HepG2 (cell line): ENCODE measurements at regions not wholly inside any gene's neighbourhood (a gene's known extent, or its start where the extent isn't known, plus 50 kb on each side); places are given as distances from the start of the nearest gene placed in this dataset.

Source experiments
- ATAC-seq: fragments of 200-7000 bp; cut with Tn5 transposase; 3 replicates; pipeline ENCODE4 v1.9.1; 2020; ENCODE audit warnings: mild to moderate bottlenecking, moderate library complexity
- BruUV-seq: library from RNA; stranded (reverse); fragments of 400-500 nt; replicated peaks from 2 replicates; lab custom pipeline; 2021; lab: Mats Ljungman, UMichigan
- CTCF ChIA-PET: fragments of 300-600 bp; formaldehyde crosslinking; extraction: SDS; loops from one replicate; lab custom pipeline; 2021; ENCODE audit warnings: low total read pairs, inconsistent platforms, low intra/inter-chr PET ratio; lab: Yijun Ruan, JAX
- POLR2A ChIA-PET: fragments of 350-600 bp; sonication (Branson Sonifier 250); formaldehyde crosslinking; loops from one replicate; lab custom pipeline; 2020; ENCODE audit warnings: antibody characterized with exemption, inconsistent platforms; lab: Yijun Ruan, JAX
- DNase-seq: peaks from one replicate; pipeline ENCODE4 v3.0.0-alpha.2; 2015; ENCODE audit warnings: low spot score
- FAIRE-seq: peaks from 3 replicates; lab custom pipeline; 2011; peaks lifted over from hg19 to GRCh38; lab: Jason Lieb, UNC
- H2AFZ ChIP-seq: one replicate; pipeline ENCODE4 v1.6.1; 2011; ENCODE audit warnings: low read length, inconsistent platforms
- H3K27ac ChIP-seq: fragments of 300-600 bp; 3 replicates; pipeline ENCODE4 v1.8.0; 2011; ENCODE audit warnings: mixed run types, mild to moderate bottlenecking, mixed read lengths, low read length, inconsistent platforms; ENCODE audit not compliant: insufficient read depth; ENCODE audit errors: extremely low read length
- H3K27me3 ChIP-seq, 2 experiments: fragments of 200-600 bp in 1 of 2; 2 replicates in 1 of 2; 3 replicates in 1 of 2; pipeline versions ENCODE4 v1.6.0 to v1.8.0; 2011; ENCODE audit warnings: low read length in 2 of 2, mild to moderate bottlenecking in 2 of 2, moderate library complexity in 2 of 2, inconsistent platforms in 1 of 2; ENCODE audit not compliant: insufficient read depth in 2 of 2, control insufficient read depth in 1 of 2
- H3K36me3 ChIP-seq, 2 experiments: fragments of 200-600 bp in 1 of 2; replicated peaks in 1 of 2; 2 replicates in 1 of 2; 3 replicates in 1 of 2; pipeline versions ENCODE4 v1.5.1 to v1.8.0; 2011; ENCODE audit warnings: low read length in 2 of 2, inconsistent platforms in 1 of 2; ENCODE audit not compliant: insufficient read depth in 2 of 2, control insufficient read depth in 1 of 2
- H3K4me1 ChIP-seq: 2 replicates; pipeline ENCODE4 v1.5.1; 2012; ENCODE audit warnings: low read length, inconsistent platforms; ENCODE audit not compliant: insufficient read depth
- H3K4me2 ChIP-seq: 2 replicates; pipeline ENCODE4 v1.6.0; 2011; ENCODE audit warnings: low read depth, low read length, inconsistent platforms
- H3K4me3 ChIP-seq, 3 experiments: fragments of 200-600 bp in 1 of 3; sonication (generic), shearing (Covaris generic) in 1 of 3; replicated peaks in 1 of 3; 2 replicates each; pipeline ENCODE4 v1.5.1; 2011 to 2016; ENCODE audit warnings: low read length in 3 of 3, inconsistent platforms in 2 of 3, low read depth in 2 of 3, mild to moderate bottlenecking in 2 of 3, control low read depth in 1 of 3, mixed read lengths in 1 of 3; ENCODE audit not compliant: insufficient read depth in 1 of 3
- H3K79me2 ChIP-seq: one replicate; pipeline ENCODE4 v1.6.1; 2011; ENCODE audit warnings: low read length, inconsistent platforms; ENCODE audit not compliant: insufficient read depth
- H3K9ac ChIP-seq: 2 replicates; pipeline ENCODE4 v1.6.0; 2011; ENCODE audit warnings: mild to moderate bottlenecking, low read depth, low read length, inconsistent platforms; ENCODE audit not compliant: insufficient read depth
- H3K9me3 ChIP-seq: 2 replicates; pipeline ENCODE4 v1.5.1; 2012; ENCODE audit warnings: mild to moderate bottlenecking, low read length
- H4K20me1 ChIP-seq: 2 replicates; pipeline ENCODE4 v1.6.0; 2011; ENCODE audit warnings: inconsistent platforms, mild to moderate bottlenecking, low read length, moderate library complexity; ENCODE audit not compliant: insufficient read depth
- AKAP8 ChIP-seq: sonication (generic); formaldehyde crosslinking; IDR thresholded peaks from 2 replicates; pipeline ENCODE4 v1.5.1; 2020; ENCODE audit warnings: mild to moderate bottlenecking, missing genetic modification reagents
- ARID4A ChIP-seq: sonication (generic); formaldehyde crosslinking; IDR thresholded peaks from 2 replicates; pipeline ENCODE4 v1.5.0; 2020; ENCODE audit warnings: mild to moderate bottlenecking, missing genetic modification reagents, borderline replicate concordance
- CEBPG ChIP-seq: IDR thresholded peaks from 2 replicates; pipeline ENCODE4 v1.6.1; 2016
- CHD4 ChIP-seq: fragments of 200-600 bp; sonication (generic); IDR thresholded peaks from 2 replicates; pipeline ENCODE4 v1.7.0; 2017; ENCODE audit warnings: mild to moderate bottlenecking, low read length, borderline replicate concordance
- MTA3 ChIP-seq: sonication (generic); formaldehyde crosslinking; IDR thresholded peaks from 2 replicates; pipeline ENCODE4 v1.4.0; 2020; ENCODE audit warnings: missing genetic modification reagents
- NCOR1 ChIP-seq: fragments of 200-600 bp; sonication (generic); IDR thresholded peaks from 2 replicates; pipeline ENCODE4 v1.7.0; 2017; ENCODE audit warnings: antibody characterized with exemption, low read length, borderline replicate concordance
- NONO ChIP-seq, 2 experiments: fragments of 450-650 bp in 1 of 2; sonication (generic) in 1 of 2; formaldehyde crosslinking in 1 of 2; IDR thresholded peaks in 1 of 2; conservative IDR thresholded peaks in 1 of 2; 2 replicates each; pipeline versions ENCODE4 v1.6.1 to v1.8.0; 2017 to 2022; ENCODE audit warnings: mild to moderate bottlenecking in 1 of 2, missing genetic modification reagents in 1 of 2, moderate library complexity in 1 of 2
- NRL ChIP-seq: sonication (generic); formaldehyde crosslinking; IDR thresholded peaks from 2 replicates; pipeline ENCODE4 v1.5.0; 2020; ENCODE audit warnings: missing genetic modification reagents, mild to moderate bottlenecking, moderate library complexity, borderline replicate concordance
- RORA ChIP-seq: sonication (generic); formaldehyde crosslinking; IDR thresholded peaks from 2 replicates; pipeline ENCODE4 v1.5.0; 2020; ENCODE audit warnings: mild to moderate bottlenecking, missing genetic modification reagents, moderate library complexity
- SMAD1 ChIP-seq: sonication (generic); formaldehyde crosslinking; IDR thresholded peaks from 2 replicates; pipeline ENCODE4 v1.4.0; 2020; ENCODE audit warnings: missing genetic modification reagents, low read depth, mild to moderate bottlenecking, borderline replicate concordance
- SP4 ChIP-seq: sonication (generic); formaldehyde crosslinking; IDR thresholded peaks from 2 replicates; pipeline ENCODE4 v1.8.1; 2023; ENCODE audit warnings: mild to moderate bottlenecking, missing genetic modification reagents
- USF2 ChIP-seq, 2 experiments: sonication (generic) in 1 of 2; formaldehyde crosslinking in 1 of 2; IDR thresholded peaks; 2 replicates each; pipeline versions ENCODE4 v1.5.1 to v1.6.1; 2011 to 2020; ENCODE audit warnings: borderline replicate concordance in 1 of 2, low read depth in 1 of 2, low read length in 1 of 2, mild to moderate bottlenecking in 1 of 2, missing genetic modification reagents in 1 of 2, moderate library complexity in 1 of 2
- ZFP41 ChIP-seq: sonication (generic); formaldehyde crosslinking; IDR thresholded peaks from 2 replicates; pipeline ENCODE4 v1.4.0; 2020; ENCODE audit warnings: mild to moderate bottlenecking, missing genetic modification reagents, borderline replicate concordance
- ZNF205 ChIP-seq: IDR thresholded peaks from 2 replicates; pipeline ENCODE4 v1.6.1; 2018; ENCODE audit warnings: missing biosample characterization, missing genetic modification reagents
- ZNF235 ChIP-seq: sonication (generic); formaldehyde crosslinking; IDR thresholded peaks from 2 replicates; pipeline ENCODE4 v1.8.1; 2023; ENCODE audit warnings: mild to moderate bottlenecking, missing genetic modification reagents, borderline replicate concordance
- ZNF24 ChIP-seq: fragments of 450-650 bp; IDR thresholded peaks from 2 replicates; pipeline ENCODE4 v1.6.1; 2017; ENCODE audit warnings: antibody characterized with exemption, mild to moderate bottlenecking
- ZSCAN9 ChIP-seq: IDR thresholded peaks from 2 replicates; pipeline ENCODE4 v1.6.1; 2016; ENCODE audit warnings: borderline replicate concordance
- WGBS: methylation state at CpG from one replicate; pipeline ENCODE4 v1.1.6; 2017; ENCODE audit warnings: low lambda C conversion rate; 5-methylcytosine and 5-hydroxymethylcytosine counted together
- in situ Hi-C: cut with HindIII; loops from 2 replicates; pipeline ENCODE4 v1.10.0; 2017; ENCODE audit warnings: low pct_unique_long_range_greater_than_20kb; ENCODE audit not compliant: extremely low pct_ligation_motif_present
- intact Hi-C: fragments of 100-400 bp; cut with micrococcal nuclease; formaldehyde crosslinking; loops from one replicate; pipeline ENCODE4 v1.10.0; 2022; ENCODE audit not compliant: unreplicated experiment

DNA sequence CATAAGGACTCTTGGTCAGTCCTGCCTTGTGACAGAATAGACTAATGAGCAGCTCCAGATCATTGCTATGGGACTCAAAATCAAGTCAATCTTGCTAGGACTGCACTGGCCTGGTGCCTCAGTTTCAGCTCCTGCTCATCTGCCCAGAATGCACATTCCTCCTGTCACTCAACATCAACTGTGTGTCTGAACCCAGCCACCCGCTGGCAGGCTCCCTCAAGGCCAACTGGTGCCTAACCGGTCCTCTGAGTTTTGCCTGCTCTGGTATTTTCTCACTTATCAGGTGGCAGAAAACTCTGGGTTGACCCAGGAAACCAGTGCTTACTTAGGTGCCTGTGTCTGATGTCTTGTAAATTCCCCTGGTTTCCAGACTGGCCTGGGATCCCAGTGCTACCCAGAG, 297.7 kb downstream of the DHX35 start (continued):
- no peak for TF ChIP-seq ARID4A (CRISPR knock-in tag)
- no peak for TF ChIP-seq CEBPG (CRISPR knock-in tag)

GRCh38 chr20:39259010-39259803, 297.1 kb downstream of the DHX35 start:
- H3K4me3 ChIP-seq = no peak overlapping the region
- in situ Hi-C loops (no loop called here), intact Hi-C loops (no loop called here)
- H3K4me1 ChIP-seq = no peaks in the 10 kb centered on the region
- 11% methylated on average over 6 of the region's 6 CpGs for WGBS
- H3K36me3 ChIP-seq = no peaks in the 10 kb centered on the region
- H2AFZ ChIP-seq = no peak overlapping the region
- ChIA-PET CTCF (no interaction called here), POLR2A (no interaction called here)
- FAIRE-seq (no peak), ATAC-seq (no peak), DNase-seq (no peak)
- TF ChIP-seq MTA3 (CRISPR knock-in tag) = no peak
- no peak for TF ChIP-seq NCOR1
- no peak for TF ChIP-seq USF2 (IDR thresholded peaks at IDR 0.05; ENCODE audit: low read depth, low read length)
- no peak for TF ChIP-seq USF2 (CRISPR knock-in tag; IDR thresholded peaks at IDR 0.05; ENCODE audit: borderline replicate concordance)
- TF ChIP-seq RORA = no peak
- no peak for TF ChIP-seq ZFP41 (CRISPR knock-in tag)
- no peak for TF ChIP-seq ZNF24
- no peak for TF ChIP-seq NONO (IDR thresholded peaks at IDR 0.05)
- no peak for TF ChIP-seq NONO (CRISPR knock-in tag; conservative IDR thresholded peaks at IDR 0.05)
- TF ChIP-seq SMAD1 (CRISPR knock-in tag) = no peak
- TF ChIP-seq AKAP8 (CRISPR knock-in tag) = no peak
- no peak for TF ChIP-seq ZSCAN9
- TF ChIP-seq NRL (CRISPR knock-in tag) = no peak
- no peak for TF ChIP-seq CHD4
- TF ChIP-seq SP4 (CRISPR knock-in tag) = no peak
- no peak for TF ChIP-seq ZNF235 (CRISPR knock-in tag)
- TF ChIP-seq ZNF205 (CRISPR knock-in tag) = no peak
- H3K9me3 ChIP-seq = no peaks in the 10 kb centered on the region
- no TSS peak for BruUV-seq
- no peak overlapping the region for H3K27ac ChIP-seq
- H3K9ac ChIP-seq = no peak overlapping the region
- peaks cover 0 to 8% of the 10 kb centered on the region in 2 experiments; a peak in 1 of 5 replicates for H3K27me3 ChIP-seq
- H3K4me2 ChIP-seq = no peak overlapping the region
- H3K79me2 ChIP-seq = no peaks in the 10 kb centered on the region
- no peaks in the 10 kb centered on the region for H4K20me1 ChIP-seq
